Naive thymus-derived CD4-positive, alpha-beta T cell (primary cell): ENCODE measurements at regions not wholly inside any gene's neighbourhood (a gene's known extent, or its start where the extent isn't known, plus 50 kb on each side); places are given as distances from the start of the nearest gene placed in this dataset.

Experiments
- ATAC-seq: fragments of 150-1000 bp; cut with Tn5 transposase; 2 replicates; pipeline ENCODE4 v1.10.0; 2021; ENCODE audit warnings: mild to moderate bottlenecking, moderate library complexity
- CTCF ChIA-PET: fragments of 350-600 bp; sonication (Branson Sonifier 250); formaldehyde crosslinking; loops from one replicate; lab custom pipeline; 2021; ENCODE audit warnings: antibody characterized with exemption; lab: Charles Lee
- POLR2A ChIA-PET: fragments of 350-600 bp; sonication (Branson Sonifier 250); formaldehyde crosslinking; loops from one replicate; lab custom pipeline; 2021; ENCODE audit warnings: antibody characterized with exemption, inconsistent platforms; lab: Charles Lee
- DNase-seq, 9 donors: peaks; one replicate each; pipeline versions ENCODE4 v3.0.0 to v3.0.0-alpha.2; 2020 to 2022; ENCODE audit warnings: mixed read lengths in 1 of 9
- H3K27ac ChIP-seq: one replicate; pipeline ENCODE4 v1.7.0; 2013; ENCODE audit warnings: mild to moderate bottlenecking, low read depth, low read length, moderate library complexity
- H3K27me3 ChIP-seq, 2 donors: one replicate each; pipeline ENCODE4 v1.7.0; 2013; ENCODE audit warnings: low read length in 2 of 2, mild to moderate bottlenecking in 2 of 2, moderate library complexity in 2 of 2; ENCODE audit not compliant: control insufficient read depth in 2 of 2, insufficient read depth in 2 of 2
- H3K36me3 ChIP-seq, 3 experiments: 1 replicate in 2 of 3; 2 replicates in 1 of 3; pipeline ENCODE4 v1.7.0; 2013; ENCODE audit warnings: low read length in 3 of 3, mild to moderate bottlenecking in 3 of 3, moderate library complexity in 1 of 3; ENCODE audit not compliant: insufficient read depth in 3 of 3, control insufficient read depth in 2 of 3
- H3K4me1 ChIP-seq, 2 donors: one replicate each; pipeline ENCODE4 v1.7.0; 2013; ENCODE audit warnings: low read length in 2 of 2, mild to moderate bottlenecking in 2 of 2, moderate library complexity in 1 of 2; ENCODE audit not compliant: control insufficient read depth in 2 of 2, insufficient read depth in 2 of 2
- H3K4me3 ChIP-seq: 2 replicates; pipeline ENCODE4 v1.7.0; 2013; ENCODE audit warnings: mild to moderate bottlenecking, low read length
- H3K9me3 ChIP-seq, 3 experiments: 1 replicate in 2 of 3; 2 replicates in 1 of 3; pipeline ENCODE4 v1.7.0; 2013; ENCODE audit warnings: low read length in 3 of 3; ENCODE audit not compliant: control insufficient read depth in 2 of 3
- H3K27ac Mint-ChIP-seq, 9 donors: one replicate each; pipeline ENCODE4 v1.8.0; 2020 to 2022; ENCODE audit warnings: mixed read lengths in 9 of 9, mild to moderate bottlenecking in 8 of 9, moderate library complexity in 5 of 9, inconsistent platforms in 2 of 9
- H3K27me3 Mint-ChIP-seq, 5 donors: one replicate each; pipeline ENCODE4 v1.8.0; 2021 to 2022; ENCODE audit warnings: mixed read lengths in 5 of 5, mild to moderate bottlenecking in 1 of 5
- H3K36me3 Mint-ChIP-seq, 5 donors: one replicate each; pipeline ENCODE4 v1.8.0; 2020 to 2022; ENCODE audit warnings: mixed read lengths in 5 of 5, mild to moderate bottlenecking in 3 of 5, inconsistent platforms in 1 of 5
- H3K4me1 Mint-ChIP-seq, 7 donors: one replicate each; pipeline ENCODE4 v1.8.0; 2020 to 2022; ENCODE audit warnings: mixed read lengths in 7 of 7, mild to moderate bottlenecking in 3 of 7, inconsistent platforms in 1 of 7
- H3K4me3 Mint-ChIP-seq, 10 donors: one replicate each; pipeline ENCODE4 v1.8.0; 2020 to 2022; ENCODE audit warnings: mild to moderate bottlenecking in 10 of 10, mixed read lengths in 10 of 10, moderate library complexity in 6 of 10, inconsistent platforms in 2 of 10
- H3K9me3 Mint-ChIP-seq, 11 donors: one replicate each; pipeline ENCODE4 v1.8.0; 2020 to 2022; ENCODE audit warnings: mixed read lengths in 11 of 11, mild to moderate bottlenecking in 4 of 11, inconsistent platforms in 1 of 11, moderate library complexity in 1 of 11
- intact Hi-C, 2 donors: fragments of 100-400 bp; cut with micrococcal nuclease; formaldehyde crosslinking; loops; one replicate each; pipeline ENCODE4 v1.15.1; 2023

- H3K4me1 Mint-ChIP-seq = no peaks in the 10 kb centered on the region
- H3K36me3 Mint-ChIP-seq = no peaks in the 10 kb centered on the region
- Histone ChIP-seq H3K36me3 (no peaks in the 10 kb centered on the region), H3K9me3 (no peaks in the 10 kb centered on the region), H3K4me1 (no peaks in the 10 kb centered on the region), H3K27me3 (no peaks in the 10 kb centered on the region), H3K4me3 (no peak overlapping the region), H3K27ac (no peak overlapping the region)
- no peak overlapping the region for H3K4me3 Mint-ChIP-seq
- ATAC-seq = no peak
- ChIA-PET POLR2A (no interaction called here), CTCF (no interaction called here)
- intact Hi-C loops = no loop called here
- no peak overlapping the region for H3K27ac Mint-ChIP-seq
- H3K9me3 Mint-ChIP-seq = peaks cover 0 to 11% (median 0%) of the 10 kb centered on the region in 11 donors
- H3K27me3 Mint-ChIP-seq = no peaks in the 10 kb centered on the region
- DNase-seq = no peak
Measured at GRCh38 chr4:60327651-60328050, 872.5 kb upstream of the ADGRL3 start.

DNA sequence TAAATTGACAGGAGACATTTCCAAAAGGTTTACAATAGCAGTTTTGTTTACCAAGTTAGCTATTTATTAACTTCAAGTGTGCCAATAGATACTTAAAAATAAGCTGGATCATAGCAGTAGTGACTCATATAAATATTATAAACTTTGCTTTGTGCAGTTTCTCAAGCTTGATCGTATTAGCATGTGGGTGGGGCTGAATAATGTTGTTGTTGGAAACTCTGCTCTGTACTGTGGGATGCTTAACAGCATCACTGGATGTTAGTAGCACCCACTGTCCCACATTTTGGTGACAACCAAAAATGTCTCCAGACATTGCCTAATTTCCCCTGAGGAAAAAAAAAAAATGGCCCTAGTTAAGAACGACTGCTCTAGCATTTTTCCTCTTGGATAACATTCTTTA lies 855.2 kb upstream of the ADGRL3 start:
- Mint-ChIP-seq H3K36me3 (no peaks in the 10 kb centered on the region), H3K4me3 (no peak overlapping the region), H3K27me3 (no peaks in the 10 kb centered on the region), H3K27ac (no peak overlapping the region), H3K9me3 (peaks cover 0 to 19% (median 3%) of the 10 kb centered on the region in 11 donors), H3K4me1 (no peaks in the 10 kb centered on the region)
- no peak overlapping the region for H3K4me3 ChIP-seq
- no peaks in the 10 kb centered on the region for H3K9me3 ChIP-seq
- DNase-seq (no peak), ATAC-seq (no peak)
- intact Hi-C loops = no loop called here
- CTCF ChIA-PET = no interaction called here
- no peaks in the 10 kb centered on the region for H3K36me3 ChIP-seq
- no peaks in the 10 kb centered on the region for H3K27me3 ChIP-seq
- H3K4me1 ChIP-seq = no peaks in the 10 kb centered on the region
- H3K27ac ChIP-seq = no peak overlapping the region
- POLR2A ChIA-PET = no interaction called here

GRCh38 chr4:60345392-60345791 lies 854.7 kb upstream of the ADGRL3 start:
- no peak overlapping the region for H3K4me3 ChIP-seq
- H3K9me3 ChIP-seq = no peaks in the 10 kb centered on the region
- no peaks in the 10 kb centered on the region for H3K4me1 Mint-ChIP-seq
- CTCF ChIA-PET = no interaction called here
- no peaks in the 10 kb centered on the region for H3K4me1 ChIP-seq
- H3K27me3 ChIP-seq = no peaks in the 10 kb centered on the region
- no peaks in the 10 kb centered on the region for H3K36me3 Mint-ChIP-seq
- no peak for ATAC-seq
- H3K27ac ChIP-seq = no peak overlapping the region
- H3K36me3 ChIP-seq = no peaks in the 10 kb centered on the region
- H3K4me3 Mint-ChIP-seq = no peak overlapping the region
- no peaks in the 10 kb centered on the region for H3K27me3 Mint-ChIP-seq
- intact Hi-C loops = no loop called here
- H3K9me3 Mint-ChIP-seq = peaks cover 0 to 19% (median 3%) of the 10 kb centered on the region in 11 donors
- no peak for DNase-seq
- POLR2A ChIA-PET = no interaction called here
- H3K27ac Mint-ChIP-seq = no peak overlapping the region

DNA sequence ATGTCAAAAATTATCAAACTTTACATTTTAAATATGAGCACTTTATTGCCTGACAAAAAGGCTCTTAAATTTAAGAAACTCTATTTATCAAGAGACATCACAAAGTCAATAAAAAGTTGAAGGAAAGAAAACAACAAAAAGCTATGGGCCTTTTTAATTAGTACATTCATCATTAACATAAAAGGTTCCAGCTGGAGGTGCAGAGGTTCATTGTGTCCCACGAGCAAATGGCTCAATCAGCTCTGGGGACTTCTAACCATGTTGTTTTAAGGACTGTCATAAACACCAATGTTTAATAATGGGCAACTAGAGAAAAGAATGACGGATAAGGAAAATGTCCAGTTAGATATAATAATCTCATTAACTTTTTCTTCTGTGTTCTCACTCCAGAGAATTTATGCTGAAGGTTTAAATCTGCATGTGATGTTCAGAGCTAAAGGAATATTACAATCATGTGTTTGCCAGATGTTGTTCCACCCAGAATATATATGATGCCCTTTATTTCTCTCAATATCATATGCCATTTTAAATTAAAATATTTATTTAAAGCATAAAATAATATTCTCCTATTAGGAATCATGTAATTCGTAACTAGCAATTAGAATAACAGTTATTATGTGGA lies 840.3 kb upstream of the ADGRL3 start:
- no peaks in the 10 kb centered on the region for H3K27me3 Mint-ChIP-seq
- Histone ChIP-seq H3K9me3 (no peaks in the 10 kb centered on the region), H3K27me3 (no peaks in the 10 kb centered on the region), H3K27ac (no peak overlapping the region), H3K36me3 (no peaks in the 10 kb centered on the region), H3K4me1 (no peaks in the 10 kb centered on the region), H3K4me3 (no peak overlapping the region)
- H3K36me3 Mint-ChIP-seq = no peaks in the 10 kb centered on the region
- H3K4me1 Mint-ChIP-seq = no peaks in the 10 kb centered on the region
- H3K9me3 Mint-ChIP-seq = peaks cover 4 to 27% (median 14%) of the 10 kb centered on the region in 11 donors
- intact Hi-C loops = no loop called here
- no peak for ATAC-seq
- no peak for DNase-seq
- no peak overlapping the region for H3K4me3 Mint-ChIP-seq
- ChIA-PET POLR2A (no interaction called here), CTCF (no interaction called here)
- no peak overlapping the region for H3K27ac Mint-ChIP-seq

GRCh38 chr4:60365176-60365575 lies 835.0 kb upstream of the ADGRL3 start:
- Mint-ChIP-seq H3K4me1 (no peaks in the 10 kb centered on the region), H3K27ac (no peak overlapping the region), H3K27me3 (no peaks in the 10 kb centered on the region), H3K36me3 (no peaks in the 10 kb centered on the region), H3K9me3 (peaks cover 4 to 43% (median 9%) of the 10 kb centered on the region in 11 donors), H3K4me3 (no peak overlapping the region)
- ChIA-PET POLR2A (no interaction called here), CTCF (no interaction called here)
- H3K36me3 ChIP-seq = no peaks in the 10 kb centered on the region
- H3K9me3 ChIP-seq = no peaks in the 10 kb centered on the region
- intact Hi-C loops = no loop called here
- no peaks in the 10 kb centered on the region for H3K4me1 ChIP-seq
- H3K27me3 ChIP-seq = no peaks in the 10 kb centered on the region
- no peak overlapping the region for H3K27ac ChIP-seq
- H3K4me3 ChIP-seq = no peak overlapping the region
- DNase-seq (no peak), ATAC-seq (no peak)

GRCh38 chr4:60366661-60367060 lies 833.5 kb upstream of the ADGRL3 start:
- intact Hi-C loops = no loop called here

GRCh38 chr4:60368986-60369385 lies 831.1 kb upstream of the ADGRL3 start:
- H3K27ac ChIP-seq = no peak overlapping the region
- no peak for ATAC-seq

More at GRCh38 chr4:60366661-60367060, 833.5 kb upstream of the ADGRL3 start:
- CTCF ChIA-PET = interaction anchor here (0.5 kb wide), 1 partner anchor 1174 kb away, joined by 3 read pairs; no protein-coding TSS in a partner anchor
- peaks cover 4 to 40% (median 7%) of the 10 kb centered on the region in 11 donors for H3K9me3 Mint-ChIP-seq
- H3K4me1 Mint-ChIP-seq = no peaks in the 10 kb centered on the region
- Histone ChIP-seq H3K9me3 (no peaks in the 10 kb centered on the region), H3K36me3 (no peaks in the 10 kb centered on the region), H3K4me3 (no peak overlapping the region), H3K27me3 (no peaks in the 10 kb centered on the region), H3K4me1 (no peaks in the 10 kb centered on the region), H3K27ac (no peak overlapping the region)
- H3K4me3 Mint-ChIP-seq = no peak overlapping the region
- H3K27ac Mint-ChIP-seq = no peak overlapping the region
- DNase-seq (no peak), ATAC-seq (no peak)
- no peaks in the 10 kb centered on the region for H3K27me3 Mint-ChIP-seq
- no peaks in the 10 kb centered on the region for H3K36me3 Mint-ChIP-seq
- POLR2A ChIA-PET = no interaction called here

More at GRCh38 chr4:60368986-60369385, 831.1 kb upstream of the ADGRL3 start:
- Mint-ChIP-seq H3K4me1 (no peaks in the 10 kb centered on the region), H3K9me3 (peaks cover 4 to 49% (median 10%) of the 10 kb centered on the region in 11 donors), H3K4me3 (no peak overlapping the region), H3K27me3 (no peaks in the 10 kb centered on the region), H3K36me3 (no peaks in the 10 kb centered on the region), H3K27ac (no peak overlapping the region)
- intact Hi-C loops = no loop called here
- POLR2A ChIA-PET = no interaction called here
- no peaks in the 10 kb centered on the region for H3K27me3 ChIP-seq
- CTCF ChIA-PET = no interaction called here
- H3K4me3 ChIP-seq = no peak overlapping the region
- no peaks in the 10 kb centered on the region for H3K36me3 ChIP-seq
- H3K9me3 ChIP-seq = no peaks in the 10 kb centered on the region
- no peaks in the 10 kb centered on the region for H3K4me1 ChIP-seq
- no peak for DNase-seq
